ENCODE measurements at regions not wholly inside any gene's neighbourhood (a gene's known extent, or its start where the extent isn't known, plus 50 kb on each side); places are given as distances from the start of the nearest gene placed in this dataset.

DNA sequence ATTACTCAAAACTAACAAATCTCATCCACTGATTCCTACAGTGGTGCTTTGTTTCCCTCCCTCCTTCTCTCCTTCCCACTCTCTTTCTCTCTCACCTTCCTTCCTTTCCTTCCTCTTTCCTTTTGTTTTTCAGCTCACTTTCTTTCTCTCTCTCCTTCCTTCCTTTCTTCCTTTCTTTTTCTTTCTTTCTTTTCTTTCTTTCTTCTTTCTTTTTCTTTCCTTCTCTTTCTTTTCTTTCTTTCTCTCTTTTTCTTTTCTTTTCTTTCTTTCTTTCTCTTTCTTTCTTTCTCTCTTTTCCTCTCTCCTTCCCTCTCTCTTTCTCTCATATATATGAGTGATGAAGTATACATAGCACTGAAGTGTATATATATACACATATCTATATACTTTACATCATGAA lies 241.4 kb downstream of the CENPW start:
- DNase-seq (ENCODE audit: low read depth, low spot score) = no peak
- TF ChIP-seq, protein P1, sequence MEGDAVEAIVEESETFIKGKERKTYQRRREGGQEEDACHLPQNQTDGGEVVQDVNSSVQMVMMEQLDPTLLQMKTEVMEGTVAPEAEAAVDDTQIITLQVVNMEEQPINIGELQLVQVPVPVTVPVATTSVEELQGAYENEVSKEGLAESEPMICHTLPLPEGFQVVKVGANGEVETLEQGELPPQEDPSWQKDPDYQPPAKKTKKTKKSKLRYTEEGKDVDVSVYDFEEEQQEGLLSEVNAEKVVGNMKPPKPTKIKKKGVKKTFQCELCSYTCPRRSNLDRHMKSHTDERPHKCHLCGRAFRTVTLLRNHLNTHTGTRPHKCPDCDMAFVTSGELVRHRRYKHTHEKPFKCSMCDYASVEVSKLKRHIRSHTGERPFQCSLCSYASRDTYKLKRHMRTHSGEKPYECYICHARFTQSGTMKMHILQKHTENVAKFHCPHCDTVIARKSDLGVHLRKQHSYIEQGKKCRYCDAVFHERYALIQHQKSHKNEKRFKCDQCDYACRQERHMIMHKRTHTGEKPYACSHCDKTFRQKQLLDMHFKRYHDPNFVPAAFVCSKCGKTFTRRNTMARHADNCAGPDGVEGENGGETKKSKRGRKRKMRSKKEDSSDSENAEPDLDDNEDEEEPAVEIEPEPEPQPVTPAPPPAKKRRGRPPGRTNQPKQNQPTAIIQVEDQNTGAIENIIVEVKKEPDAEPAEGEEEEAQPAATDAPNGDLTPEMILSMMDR (IDR thresholded peaks at IDR 0.05; ENCODE audit: insufficient read depth, low read length, missing control alignments) = no peak
- H3K4me3 ChIP-seq (ENCODE audit: low read depth, low read length) = no peak overlapping the region
- POLR2A ChIA-PET = no interaction called here
- CTCF ChIA-PET = no interaction called here

GRCh38 chr6:126600258-126600916 lies 260.5 kb downstream of the CENPW start:
- TF ChIP-seq, protein P1 (IDR thresholded peaks at IDR 0.05; ENCODE audit: insufficient read depth, low read length, missing control alignments) = no peak
- H3K4me3 ChIP-seq (ENCODE audit: low read depth, low read length) = no peak overlapping the region
- ChIA-PET POLR2A (no interaction called here), CTCF (no interaction called here)
- DNase-seq (ENCODE audit: low read depth, low spot score) = no peak

DNA sequence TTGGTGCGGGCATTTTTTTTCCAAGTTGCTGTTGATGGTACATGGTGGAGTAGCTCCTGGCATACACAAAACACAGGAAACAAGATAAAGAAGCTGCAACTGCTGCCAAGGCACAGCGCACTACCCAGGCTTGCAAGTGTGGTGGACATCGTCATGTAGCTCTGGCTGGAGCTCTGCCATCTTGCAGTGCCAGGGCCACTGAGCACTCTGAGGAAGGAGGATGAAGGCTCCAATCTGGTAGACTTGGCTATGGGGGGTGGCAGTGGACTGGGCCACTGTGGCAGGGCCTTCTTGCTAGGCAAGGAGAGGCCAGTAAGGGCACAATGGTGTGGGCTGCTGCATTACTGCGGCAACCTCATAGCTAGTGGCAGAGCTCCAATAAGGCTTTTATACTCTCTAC lies 263.5 kb downstream of the CENPW start:
- no peak overlapping the region for H3K4me3 ChIP-seq (ENCODE audit: low read depth, low read length)
- TF ChIP-seq, protein P1 (IDR thresholded peaks at IDR 0.05; ENCODE audit: insufficient read depth, low read length, missing control alignments) = no peak
- ChIA-PET CTCF (no interaction called here), POLR2A (no interaction called here)
- no peak for DNase-seq (ENCODE audit: low read depth, low spot score)

DNA sequence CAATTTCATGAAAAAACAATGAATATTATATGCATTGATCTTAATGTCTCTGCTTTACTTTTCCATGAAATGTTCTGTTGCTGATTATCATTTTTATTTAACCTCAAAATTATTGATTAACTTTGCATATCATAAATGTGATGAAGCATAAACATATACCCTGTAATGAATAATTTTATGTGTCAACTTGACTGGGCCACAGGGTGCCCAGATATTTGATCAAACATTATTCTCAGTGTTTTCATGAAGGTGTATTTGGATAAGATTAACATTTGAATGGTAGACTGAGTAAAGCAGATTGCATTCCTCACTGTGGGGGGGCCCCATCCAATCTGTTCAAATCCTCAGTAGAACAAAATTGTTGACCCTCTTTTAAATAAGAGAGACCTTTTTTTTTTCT lies 265.2 kb downstream of the CENPW start:
- DNase-seq (ENCODE audit: low read depth, low spot score) = no peak
- POLR2A ChIA-PET = no interaction called here
- CTCF ChIA-PET = no interaction called here
- TF ChIP-seq, protein P1 (IDR thresholded peaks at IDR 0.05; ENCODE audit: insufficient read depth, low read length, missing control alignments) = no peak
- no peak overlapping the region for H3K4me3 ChIP-seq (ENCODE audit: low read depth, low read length)

DNA sequence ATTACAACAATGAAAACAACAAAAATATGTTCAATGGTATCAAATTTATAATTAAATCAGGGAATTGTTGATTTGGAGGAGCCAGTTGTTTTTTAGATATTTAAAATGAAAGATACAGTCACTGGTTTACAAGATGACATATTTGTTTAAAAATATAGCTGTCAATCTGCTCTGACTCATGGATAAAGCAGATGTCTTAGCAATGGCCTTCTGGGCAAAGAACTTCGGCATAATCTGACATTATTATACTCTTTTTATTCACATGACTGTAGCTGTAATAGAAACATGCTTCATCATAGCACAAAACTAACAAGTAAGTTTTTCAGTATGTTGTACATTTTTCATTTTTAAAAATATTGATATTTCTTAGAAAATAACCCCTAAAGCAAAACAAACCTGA lies 267.4 kb downstream of the CENPW start:
- TF ChIP-seq, protein P1 (IDR thresholded peaks at IDR 0.05; ENCODE audit: insufficient read depth, low read length, missing control alignments) = no peak
- H3K4me3 ChIP-seq (ENCODE audit: low read depth, low read length) = no peak overlapping the region
- no peak for DNase-seq (ENCODE audit: low read depth, low spot score)
- ChIA-PET CTCF (no interaction called here), POLR2A (no interaction called here)

GRCh38 chr6:126608681-126609080 lies 268.8 kb downstream of the CENPW start:
- ChIA-PET CTCF (no interaction called here), POLR2A (no interaction called here)
- no peak for DNase-seq (ENCODE audit: low read depth, low spot score)
- TF ChIP-seq, protein P1 (IDR thresholded peaks at IDR 0.05; ENCODE audit: insufficient read depth, low read length, missing control alignments) = no peak
- no peak overlapping the region for H3K4me3 ChIP-seq (ENCODE audit: low read depth, low read length)
